Liver (tissue), 8 donors: ENCODE measurements at regions not wholly inside any gene's neighbourhood (a gene's known extent, or its start where the extent isn't known, plus 50 kb on each side); places are given as distances from the start of the nearest gene placed in this dataset.

ENCODE experiments used
- DNase-seq: peaks from one replicate; pipeline ENCODE4 v3.0.0-alpha.2; 2017; ENCODE audit warnings: low spot score
- H3K27ac ChIP-seq, 2 donors: one replicate each; pipeline ENCODE4 v1.7.0; 2013; ENCODE audit warnings: inconsistent platforms in 2 of 2, low read length in 2 of 2, control low read depth in 1 of 2, low read depth in 1 of 2, mild to moderate bottlenecking in 1 of 2
- H3K27me3 ChIP-seq, 4 donors: one replicate each; pipeline versions ENCODE4 v1.6.1 to v1.7.0; 2013; ENCODE audit warnings: low read length in 3 of 4, inconsistent platforms in 1 of 4, mild to moderate bottlenecking in 1 of 4, moderate library complexity in 1 of 4; ENCODE audit not compliant: control insufficient read depth in 4 of 4, insufficient read depth in 4 of 4
- H3K36me3 ChIP-seq, 4 donors: one replicate each; pipeline versions ENCODE4 v1.6.1 to v1.7.0; 2013; ENCODE audit warnings: low read length in 3 of 4, mild to moderate bottlenecking in 3 of 4, low read depth in 1 of 4, moderate library complexity in 1 of 4; ENCODE audit not compliant: control insufficient read depth in 4 of 4, insufficient read depth in 3 of 4
- H3K4me1 ChIP-seq, 4 donors: one replicate each; pipeline versions ENCODE4 v1.6.1 to v1.7.0; 2013; ENCODE audit warnings: low read length in 3 of 4, mild to moderate bottlenecking in 3 of 4, moderate library complexity in 1 of 4; ENCODE audit not compliant: control insufficient read depth in 4 of 4, insufficient read depth in 4 of 4
- H3K4me3 ChIP-seq, 3 donors: one replicate each; pipeline versions ENCODE4 v1.6.1 to v1.7.0; 2013; ENCODE audit warnings: low read length in 3 of 3, control low read depth in 1 of 3, low read depth in 1 of 3, mild to moderate bottlenecking in 1 of 3
- H3K9ac ChIP-seq, 2 donors: one replicate each; pipeline ENCODE4 v1.7.0; 2013; ENCODE audit warnings: low read length in 2 of 2, mild to moderate bottlenecking in 2 of 2, moderate library complexity in 2 of 2, control low read depth in 1 of 2, low read depth in 1 of 2
- H3K9me3 ChIP-seq, 4 donors: one replicate each; pipeline versions ENCODE4 v1.6.1 to v1.7.0; 2013; ENCODE audit warnings: low read length in 3 of 4; ENCODE audit not compliant: control insufficient read depth in 4 of 4
- EGR1 ChIP-seq, 2 donors: IDR thresholded peaks; 2 replicates each; pipeline ENCODE4 v1.6.1; 2016 to 2018; ENCODE audit warnings: antibody characterized with exemption in 2 of 2, low read depth in 2 of 2
- FOXA1 ChIP-seq: IDR thresholded peaks from 2 replicates; pipeline ENCODE4 v1.6.1; 2016; ENCODE audit warnings: antibody characterized with exemption
- FOXA2 ChIP-seq: IDR thresholded peaks from 2 replicates; pipeline ENCODE4 v1.6.1; 2016; ENCODE audit warnings: antibody characterized with exemption
- GABPA ChIP-seq, 2 donors: IDR thresholded peaks in 1 of 2; conservative IDR thresholded peaks in 1 of 2; 2 replicates each; pipeline ENCODE4 v1.6.1; 2016; ENCODE audit warnings: antibody characterized with exemption in 2 of 2, mild to moderate bottlenecking in 1 of 2, moderate library complexity in 1 of 2
- HNF4A ChIP-seq, 2 donors: conservative IDR thresholded peaks; 2 replicates each; pipeline ENCODE4 v1.6.1; 2016; ENCODE audit warnings: antibody characterized with exemption in 2 of 2, mild to moderate bottlenecking in 2 of 2
- HNF4G ChIP-seq: IDR thresholded peaks from 2 replicates; pipeline ENCODE4 v1.6.1; 2016; ENCODE audit warnings: antibody characterized with exemption
- JUND ChIP-seq, 2 donors: IDR thresholded peaks; 2 replicates each; pipeline ENCODE4 v1.6.1; 2016; ENCODE audit warnings: antibody characterized with exemption in 2 of 2
- NR2F2 ChIP-seq: IDR thresholded peaks from 2 replicates; pipeline ENCODE4 v1.6.1; 2016; ENCODE audit warnings: antibody characterized with exemption
- RAD21 ChIP-seq, 2 donors: IDR thresholded peaks; 2 replicates each; pipeline ENCODE4 v1.6.1; 2016; ENCODE audit warnings: antibody characterized with exemption in 2 of 2, mild to moderate bottlenecking in 2 of 2
- RXRA ChIP-seq, 2 donors: IDR thresholded peaks; 2 replicates each; pipeline ENCODE4 v1.6.1; 2017 to 2018; ENCODE audit warnings: antibody characterized with exemption in 2 of 2, mild to moderate bottlenecking in 1 of 2
- SP1 ChIP-seq: IDR thresholded peaks from 2 replicates; pipeline ENCODE4 v1.6.1; 2018; ENCODE audit warnings: antibody characterized with exemption, mild to moderate bottlenecking
- TAF1 ChIP-seq: conservative IDR thresholded peaks from 2 replicates; pipeline ENCODE4 v1.6.1; 2016; ENCODE audit warnings: antibody characterized with exemption, mild to moderate bottlenecking
- YY1 ChIP-seq: IDR thresholded peaks from 2 replicates; pipeline ENCODE4 v1.6.1; 2016; ENCODE audit warnings: antibody characterized with exemption, mild to moderate bottlenecking
- WGBS: extraction: QIAGEN DNeasy Blood & Tissue Kit; methylation state at CpG from one replicate; pipeline ENCODE4 v1.1.7; 2013; 5-methylcytosine and 5-hydroxymethylcytosine counted together
- TF ChIP-seq, protein P1 (sequence below): IDR thresholded peaks from 2 replicates; pipeline ENCODE4 v1.6.1; 2016; ENCODE audit warnings: antibody characterized with exemption
- TF ChIP-seq, protein P2 (sequence below): IDR thresholded peaks from 2 replicates; pipeline ENCODE4 v1.6.1; 2016; ENCODE audit warnings: antibody characterized with exemption
- TF ChIP-seq, protein P3 (sequence below): IDR thresholded peaks from 2 replicates; pipeline ENCODE4 v1.6.1; 2016; ENCODE audit warnings: antibody characterized with exemption
- TF ChIP-seq, protein P4 (sequence below): IDR thresholded peaks from 2 replicates; pipeline ENCODE4 v1.6.1; 2016; ENCODE audit warnings: antibody characterized with exemption, mild to moderate bottlenecking
- TF ChIP-seq, protein P5 (sequence below): fragments of 150-350 bp; IDR thresholded peaks from 2 replicates; pipeline ENCODE4 v1.5.1; 2017; ENCODE audit warnings: improper control_type of control experiment, low read depth, low read length; ENCODE audit not compliant: missing input control
- donor health status: healthy.
- donor health status: healthy.
- donor health status: healthy.
- donor health status: healthy.
- donor health status: healthy.

DNA sequence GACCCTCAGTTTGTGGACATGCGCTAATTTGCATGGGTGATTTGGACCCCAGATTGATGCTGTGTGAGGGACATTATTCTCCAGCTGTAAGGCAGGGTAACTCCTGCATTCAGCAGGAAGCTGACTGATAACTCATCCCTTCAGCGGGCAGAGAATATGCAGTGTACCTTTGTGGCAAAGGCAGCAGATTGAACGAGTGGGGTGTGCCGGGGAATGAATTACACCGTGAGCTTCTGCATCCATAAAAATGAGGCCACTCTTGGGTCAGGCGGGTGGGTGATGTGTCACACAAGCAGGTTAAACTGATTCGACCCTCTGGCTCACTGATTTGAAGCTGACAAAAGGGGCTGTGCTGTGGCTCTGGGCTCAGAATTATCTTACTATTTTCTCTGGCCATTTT is 128.9 kb upstream of the PMFBP1 start:
- Histone ChIP-seq H3K27ac (no peak overlapping the region), H3K9me3 (no peaks in the 10 kb centered on the region), H3K36me3 (no peaks in the 10 kb centered on the region), H3K4me3 (no peak overlapping the region), H3K9ac (no peak overlapping the region), H3K4me1 (no peaks in the 10 kb centered on the region), H3K27me3 (no peaks in the 10 kb centered on the region)
- TF ChIP-seq FOXA1 (no peak), TAF1 (no peak), RAD21 (IDR thresholded peaks at IDR 0.05) (no peak), JUND (IDR thresholded peaks at IDR 0.05) (no peak), HNF4G (no peak), NR2F2 (no peak), RXRA (IDR thresholded peaks at IDR 0.05) (no peak), SP1 (no peak), EGR1 (IDR thresholded peaks at IDR 0.05; ENCODE audit: low read depth in 2 of 2) (no peak), YY1 (no peak), FOXA2 (no peak), GABPA (IDR thresholded peaks at IDR 0.05 in 1 of 2, conservative IDR thresholded peaks at IDR 0.05 in 1 of 2) (no peak)
- TF ChIP-seq, protein P1, sequence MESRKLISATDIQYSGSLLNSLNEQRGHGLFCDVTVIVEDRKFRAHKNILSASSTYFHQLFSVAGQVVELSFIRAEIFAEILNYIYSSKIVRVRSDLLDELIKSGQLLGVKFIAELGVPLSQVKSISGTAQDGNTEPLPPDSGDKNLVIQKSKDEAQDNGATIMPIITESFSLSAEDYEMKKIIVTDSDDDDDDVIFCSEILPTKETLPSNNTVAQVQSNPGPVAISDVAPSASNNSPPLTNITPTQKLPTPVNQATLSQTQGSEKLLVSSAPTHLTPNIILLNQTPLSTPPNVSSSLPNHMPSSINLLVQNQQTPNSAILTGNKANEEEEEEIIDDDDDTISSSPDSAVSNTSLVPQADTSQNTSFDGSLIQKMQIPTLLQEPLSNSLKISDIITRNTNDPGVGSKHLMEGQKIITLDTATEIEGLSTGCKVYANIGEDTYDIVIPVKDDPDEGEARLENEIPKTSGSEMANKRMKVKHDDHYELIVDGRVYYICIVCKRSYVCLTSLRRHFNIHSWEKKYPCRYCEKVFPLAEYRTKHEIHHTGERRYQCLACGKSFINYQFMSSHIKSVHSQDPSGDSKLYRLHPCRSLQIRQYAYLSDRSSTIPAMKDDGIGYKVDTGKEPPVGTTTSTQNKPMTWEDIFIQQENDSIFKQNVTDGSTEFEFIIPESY: no peak
- TF ChIP-seq, protein P2, sequence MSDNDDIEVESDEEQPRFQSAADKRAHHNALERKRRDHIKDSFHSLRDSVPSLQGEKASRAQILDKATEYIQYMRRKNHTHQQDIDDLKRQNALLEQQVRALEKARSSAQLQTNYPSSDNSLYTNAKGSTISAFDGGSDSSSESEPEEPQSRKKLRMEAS: no peak
- TF ChIP-seq, protein P3, sequence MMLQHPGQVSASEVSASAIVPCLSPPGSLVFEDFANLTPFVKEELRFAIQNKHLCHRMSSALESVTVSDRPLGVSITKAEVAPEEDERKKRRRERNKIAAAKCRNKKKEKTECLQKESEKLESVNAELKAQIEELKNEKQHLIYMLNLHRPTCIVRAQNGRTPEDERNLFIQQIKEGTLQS: no peak
- TF ChIP-seq, protein P4, sequence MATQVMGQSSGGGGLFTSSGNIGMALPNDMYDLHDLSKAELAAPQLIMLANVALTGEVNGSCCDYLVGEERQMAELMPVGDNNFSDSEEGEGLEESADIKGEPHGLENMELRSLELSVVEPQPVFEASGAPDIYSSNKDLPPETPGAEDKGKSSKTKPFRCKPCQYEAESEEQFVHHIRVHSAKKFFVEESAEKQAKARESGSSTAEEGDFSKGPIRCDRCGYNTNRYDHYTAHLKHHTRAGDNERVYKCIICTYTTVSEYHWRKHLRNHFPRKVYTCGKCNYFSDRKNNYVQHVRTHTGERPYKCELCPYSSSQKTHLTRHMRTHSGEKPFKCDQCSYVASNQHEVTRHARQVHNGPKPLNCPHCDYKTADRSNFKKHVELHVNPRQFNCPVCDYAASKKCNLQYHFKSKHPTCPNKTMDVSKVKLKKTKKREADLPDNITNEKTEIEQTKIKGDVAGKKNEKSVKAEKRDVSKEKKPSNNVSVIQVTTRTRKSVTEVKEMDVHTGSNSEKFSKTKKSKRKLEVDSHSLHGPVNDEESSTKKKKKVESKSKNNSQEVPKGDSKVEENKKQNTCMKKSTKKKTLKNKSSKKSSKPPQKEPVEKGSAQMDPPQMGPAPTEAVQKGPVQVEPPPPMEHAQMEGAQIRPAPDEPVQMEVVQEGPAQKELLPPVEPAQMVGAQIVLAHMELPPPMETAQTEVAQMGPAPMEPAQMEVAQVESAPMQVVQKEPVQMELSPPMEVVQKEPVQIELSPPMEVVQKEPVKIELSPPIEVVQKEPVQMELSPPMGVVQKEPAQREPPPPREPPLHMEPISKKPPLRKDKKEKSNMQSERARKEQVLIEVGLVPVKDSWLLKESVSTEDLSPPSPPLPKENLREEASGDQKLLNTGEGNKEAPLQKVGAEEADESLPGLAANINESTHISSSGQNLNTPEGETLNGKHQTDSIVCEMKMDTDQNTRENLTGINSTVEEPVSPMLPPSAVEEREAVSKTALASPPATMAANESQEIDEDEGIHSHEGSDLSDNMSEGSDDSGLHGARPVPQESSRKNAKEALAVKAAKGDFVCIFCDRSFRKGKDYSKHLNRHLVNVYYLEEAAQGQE: no peak
- 77% methylated on average over 7 of the region's 7 CpGs for WGBS
- no peak for DNase-seq

DNA sequence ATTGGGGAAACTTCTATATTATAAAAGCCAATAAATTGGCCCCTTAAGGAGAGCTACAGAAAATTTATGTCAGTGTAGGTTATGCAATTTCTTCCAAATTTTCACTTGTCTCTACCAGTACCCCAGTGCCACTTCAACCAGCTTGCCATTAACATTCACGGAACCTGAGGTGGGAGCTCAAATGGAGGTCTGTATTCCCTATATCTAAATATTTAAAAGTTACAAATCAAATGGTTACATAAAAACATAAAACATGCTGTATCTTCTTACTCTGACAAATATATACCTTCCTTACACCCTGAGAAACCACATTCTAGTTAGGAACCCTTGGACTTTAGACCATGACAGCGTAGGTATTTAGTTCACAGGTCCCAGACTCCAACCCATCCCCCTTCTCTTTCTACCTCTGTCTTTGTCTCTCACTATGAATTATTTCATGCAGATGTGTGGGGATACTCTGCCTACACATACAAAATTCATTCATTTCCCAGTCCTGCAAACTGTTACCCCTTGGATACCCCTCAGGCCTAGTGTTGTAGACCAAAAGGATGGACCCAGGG is 127.8 kb upstream of the PMFBP1 start:
- H3K9ac ChIP-seq: no peak overlapping the region
- no peaks in the 10 kb centered on the region for H3K4me1 ChIP-seq
- no peak overlapping the region for H3K4me3 ChIP-seq
- H3K27ac ChIP-seq: no peak overlapping the region
- TF ChIP-seq, protein P2: no peak
- TF ChIP-seq, protein P1: no peak
- TF ChIP-seq RXRA (IDR thresholded peaks at IDR 0.05) (no peak), JUND (IDR thresholded peaks at IDR 0.05) (no peak), HNF4A (conservative IDR thresholded peaks at IDR 0.05) (no peak), FOXA2 (no peak), GABPA (IDR thresholded peaks at IDR 0.05 in 1 of 2, conservative IDR thresholded peaks at IDR 0.05 in 1 of 2) (no peak), HNF4G (no peak), YY1 (no peak), EGR1 (IDR thresholded peaks at IDR 0.05; ENCODE audit: low read depth in 2 of 2) (no peak)
- TF ChIP-seq, protein P4: no peak
- TF ChIP-seq, protein P5, sequence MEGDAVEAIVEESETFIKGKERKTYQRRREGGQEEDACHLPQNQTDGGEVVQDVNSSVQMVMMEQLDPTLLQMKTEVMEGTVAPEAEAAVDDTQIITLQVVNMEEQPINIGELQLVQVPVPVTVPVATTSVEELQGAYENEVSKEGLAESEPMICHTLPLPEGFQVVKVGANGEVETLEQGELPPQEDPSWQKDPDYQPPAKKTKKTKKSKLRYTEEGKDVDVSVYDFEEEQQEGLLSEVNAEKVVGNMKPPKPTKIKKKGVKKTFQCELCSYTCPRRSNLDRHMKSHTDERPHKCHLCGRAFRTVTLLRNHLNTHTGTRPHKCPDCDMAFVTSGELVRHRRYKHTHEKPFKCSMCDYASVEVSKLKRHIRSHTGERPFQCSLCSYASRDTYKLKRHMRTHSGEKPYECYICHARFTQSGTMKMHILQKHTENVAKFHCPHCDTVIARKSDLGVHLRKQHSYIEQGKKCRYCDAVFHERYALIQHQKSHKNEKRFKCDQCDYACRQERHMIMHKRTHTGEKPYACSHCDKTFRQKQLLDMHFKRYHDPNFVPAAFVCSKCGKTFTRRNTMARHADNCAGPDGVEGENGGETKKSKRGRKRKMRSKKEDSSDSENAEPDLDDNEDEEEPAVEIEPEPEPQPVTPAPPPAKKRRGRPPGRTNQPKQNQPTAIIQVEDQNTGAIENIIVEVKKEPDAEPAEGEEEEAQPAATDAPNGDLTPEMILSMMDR: no peak
- H3K27me3 ChIP-seq: no peaks in the 10 kb centered on the region
- WGBS: 79% methylated on average over 2 of the region's 2 CpGs
- DNase-seq: no peak
- H3K36me3 ChIP-seq: no peaks in the 10 kb centered on the region
- H3K9me3 ChIP-seq: no peaks in the 10 kb centered on the region
